RCC 7860 (cell line): ENCODE measurements at regions not wholly inside any gene's neighbourhood (a gene's known extent, or its start where the extent isn't known, plus 50 kb on each side); places are given as distances from the start of the nearest gene placed in this dataset.
A peak's percentile ranks its signal among the peaks of the same experiment; 100 is the strongest.

Experiments used
- DNase-seq: peaks from one replicate; pipeline ENCODE4 v3.0.0-alpha.2; 2015; ENCODE audit warnings: low spot score
- FAIRE-seq: peaks from 2 replicates; lab custom pipeline; 2012; peaks lifted over from hg19 to GRCh38; lab: Jason Lieb, UNC

DNA sequence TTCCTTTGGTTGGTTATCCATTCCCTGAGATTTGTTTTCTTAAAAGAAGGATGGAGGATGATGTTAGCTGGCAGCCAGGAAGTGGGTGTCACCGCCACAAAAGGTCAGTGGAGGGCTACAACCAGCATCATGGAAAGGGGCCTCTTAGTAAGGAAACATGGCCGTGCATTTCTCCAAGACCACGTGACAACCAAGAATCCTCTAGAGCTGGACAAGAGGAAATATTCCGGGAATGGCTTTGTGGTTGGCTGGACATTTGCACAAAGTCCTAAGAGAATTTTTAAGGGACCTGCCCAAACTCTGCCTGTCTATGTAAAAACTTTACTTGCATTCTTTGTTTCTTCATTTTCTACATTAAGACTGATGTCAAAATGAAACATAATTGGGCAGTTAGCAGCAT lies 399.9 kb upstream of the MARCKS start:
- FAIRE-seq (no peak), DNase-seq (peak; percentile 60)

DNA sequence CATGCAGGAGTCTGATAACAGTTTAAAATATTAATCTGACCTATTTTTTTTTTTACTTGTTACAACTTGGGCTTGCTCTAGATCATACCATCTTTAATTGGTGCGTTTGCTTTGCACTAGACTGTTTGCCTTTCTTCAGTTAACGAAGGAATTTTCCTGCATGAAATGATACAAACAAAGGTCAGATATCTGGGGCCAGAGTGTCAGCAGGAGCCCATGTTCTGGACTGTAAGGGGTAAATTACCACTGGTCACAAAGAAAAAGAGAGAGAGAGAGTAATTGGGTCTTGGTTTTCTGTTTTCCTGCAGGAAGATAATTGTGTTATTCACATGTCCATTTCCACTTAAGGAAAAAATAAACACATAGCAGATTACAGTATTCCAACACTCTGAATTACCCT lies 399.4 kb upstream of the MARCKS start:
- DNase-seq (no peak), FAIRE-seq (no peak)

DNA sequence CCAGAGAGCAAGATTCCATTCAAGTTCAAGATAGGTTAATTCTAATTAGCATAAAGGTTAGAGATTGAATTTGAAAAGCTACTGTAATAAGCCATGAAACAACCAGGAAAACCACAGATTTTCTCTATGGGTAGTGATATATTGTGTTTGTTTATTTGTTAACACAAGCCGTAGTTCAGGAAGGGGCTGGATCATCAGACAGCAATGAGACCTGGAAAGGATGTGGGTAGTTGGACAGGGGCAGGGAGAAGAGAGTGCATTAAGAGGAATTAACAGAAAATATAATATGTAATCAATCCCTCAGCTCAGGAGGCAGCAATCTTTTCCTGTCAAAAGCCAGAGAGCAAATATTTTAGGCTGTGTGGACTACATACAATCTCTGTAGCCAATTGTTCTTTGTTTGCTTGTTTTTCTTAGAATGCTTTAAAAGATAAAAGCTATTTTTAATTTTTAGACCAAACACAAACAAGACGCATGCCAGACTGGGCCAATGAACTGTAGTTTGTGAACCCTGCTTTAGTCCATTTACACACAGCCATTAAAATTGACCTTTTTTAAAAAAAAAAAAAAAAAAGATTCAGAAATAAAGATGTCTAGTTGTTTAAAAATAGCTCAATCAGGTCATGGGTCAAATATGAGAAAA lies 398.7 kb upstream of the MARCKS start:
- FAIRE-seq (no peak), DNase-seq (no peak)

DNA sequence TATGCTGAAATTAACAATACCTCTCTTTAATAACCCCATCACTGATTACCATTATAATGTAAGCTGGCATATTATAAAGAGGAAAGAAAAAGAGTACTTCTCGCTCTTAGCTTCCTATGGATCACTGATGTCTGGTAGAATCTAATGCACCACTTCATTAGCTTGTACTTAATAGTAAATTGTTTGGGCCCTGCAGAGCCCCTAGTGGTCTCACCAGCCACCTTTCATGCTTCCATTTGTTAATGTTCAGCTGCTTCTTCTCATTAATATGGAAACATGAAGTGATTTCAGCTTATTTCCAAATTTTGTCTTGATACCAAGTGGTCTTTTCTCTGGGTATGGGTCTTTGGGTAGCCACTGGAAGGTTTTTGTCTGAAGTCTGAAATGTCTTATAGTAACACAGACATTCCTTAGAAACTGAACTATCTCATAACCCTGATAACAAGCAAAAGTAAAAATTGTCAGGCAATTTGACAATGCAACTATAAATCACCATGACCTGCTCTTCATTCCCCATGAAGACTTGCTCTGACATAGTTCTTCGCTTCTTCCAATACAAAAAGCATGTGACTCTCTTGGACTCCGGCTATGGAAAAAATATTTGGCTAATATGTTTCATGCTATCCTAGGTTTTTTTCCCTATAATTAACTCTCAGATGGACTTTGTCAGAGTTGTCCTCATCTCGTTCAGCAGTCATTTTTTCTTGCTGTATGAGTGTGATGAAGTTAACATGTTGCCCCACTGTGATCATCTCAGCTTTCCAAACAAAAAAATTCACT lies 395.8 kb upstream of the MARCKS start:
- FAIRE-seq = no peak
- no peak for DNase-seq

DNA sequence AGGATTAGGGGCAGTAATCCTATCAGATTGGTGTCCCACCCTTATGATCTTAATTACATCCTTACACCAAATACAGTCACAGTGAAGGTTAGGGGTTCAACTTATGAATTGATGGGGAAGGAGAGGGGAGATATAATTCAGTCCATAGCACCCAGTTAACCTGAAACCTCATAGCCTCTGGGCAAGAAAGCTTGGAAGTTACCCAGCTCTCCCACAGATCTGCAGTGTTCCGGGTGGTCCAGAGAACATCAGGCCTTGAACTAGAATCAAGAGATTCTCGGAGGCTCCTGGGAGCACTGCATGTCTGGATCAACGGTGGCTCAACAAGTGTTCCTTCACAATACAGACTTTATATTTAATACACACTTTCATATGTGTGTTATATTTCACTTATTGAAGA lies 392.6 kb upstream of the MARCKS start:
- no peak for FAIRE-seq

DNA sequence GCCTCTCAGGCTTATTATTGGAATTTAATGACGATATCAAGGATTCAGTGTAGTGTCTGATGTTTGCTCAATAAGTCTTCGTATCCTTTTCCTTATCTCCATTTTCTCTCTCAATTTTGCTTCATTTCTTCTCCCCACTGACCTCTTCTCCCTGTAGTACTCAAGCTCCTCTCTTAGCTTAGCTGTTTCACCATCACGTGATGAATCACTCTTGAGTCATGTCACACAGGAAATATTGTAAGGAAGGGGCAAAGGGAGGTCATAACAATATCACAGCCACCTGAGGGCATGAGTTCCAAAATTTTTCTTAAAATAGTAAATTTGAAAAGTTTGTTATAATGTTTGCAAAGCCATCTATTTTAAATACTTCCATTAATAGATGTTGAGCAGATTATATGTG lies 392.2 kb upstream of the MARCKS start:
- peak; percentile 83 for FAIRE-seq
- DNase-seq = peak; percentile 64

More for the DNA sequence above, 392.6 kb upstream of the MARCKS start:
- no peak for DNase-seq

DNA sequence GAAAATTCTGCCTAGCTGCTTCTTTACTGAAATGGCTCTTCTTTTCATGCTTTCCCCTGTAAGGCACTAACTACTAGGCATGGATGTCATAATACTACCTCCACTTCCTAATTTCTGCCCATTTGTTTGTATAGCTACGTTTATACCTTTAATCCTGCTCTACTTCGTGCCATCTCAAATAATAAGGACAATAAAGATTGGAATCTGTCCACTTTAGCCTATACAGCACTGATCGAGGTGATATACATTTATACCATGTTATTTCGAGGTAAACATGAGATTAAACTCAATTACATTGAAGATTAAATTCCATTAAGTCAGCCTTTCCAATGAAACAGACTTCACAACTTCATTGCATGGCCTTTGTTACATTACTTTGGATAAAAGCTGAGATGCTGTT lies 390.6 kb upstream of the MARCKS start:
- no peak for FAIRE-seq

DNA sequence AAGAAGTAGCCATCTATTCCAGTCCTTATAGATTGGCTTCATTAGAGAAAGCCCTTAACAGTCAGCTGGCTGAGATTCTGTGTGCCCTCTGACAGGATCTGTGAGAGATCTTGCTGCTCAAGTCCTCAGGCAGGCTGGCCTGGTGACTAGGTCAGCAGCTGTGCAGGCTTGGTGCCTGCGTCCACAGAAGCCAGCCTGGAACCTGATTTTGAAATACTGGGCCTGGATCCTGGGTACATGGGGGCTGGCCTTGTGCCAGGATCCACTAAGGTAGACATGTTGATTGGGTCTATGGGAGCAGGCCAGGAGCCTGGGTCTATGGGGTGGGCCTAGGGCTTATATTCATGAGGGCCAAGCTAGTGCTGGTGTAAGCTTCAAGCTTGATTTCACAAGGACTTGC lies 381.8 kb upstream of the MARCKS start:
- no peak for DNase-seq
- no peak for FAIRE-seq

More for the DNA sequence above, 390.6 kb upstream of the MARCKS start:
- DNase-seq = no peak

DNA sequence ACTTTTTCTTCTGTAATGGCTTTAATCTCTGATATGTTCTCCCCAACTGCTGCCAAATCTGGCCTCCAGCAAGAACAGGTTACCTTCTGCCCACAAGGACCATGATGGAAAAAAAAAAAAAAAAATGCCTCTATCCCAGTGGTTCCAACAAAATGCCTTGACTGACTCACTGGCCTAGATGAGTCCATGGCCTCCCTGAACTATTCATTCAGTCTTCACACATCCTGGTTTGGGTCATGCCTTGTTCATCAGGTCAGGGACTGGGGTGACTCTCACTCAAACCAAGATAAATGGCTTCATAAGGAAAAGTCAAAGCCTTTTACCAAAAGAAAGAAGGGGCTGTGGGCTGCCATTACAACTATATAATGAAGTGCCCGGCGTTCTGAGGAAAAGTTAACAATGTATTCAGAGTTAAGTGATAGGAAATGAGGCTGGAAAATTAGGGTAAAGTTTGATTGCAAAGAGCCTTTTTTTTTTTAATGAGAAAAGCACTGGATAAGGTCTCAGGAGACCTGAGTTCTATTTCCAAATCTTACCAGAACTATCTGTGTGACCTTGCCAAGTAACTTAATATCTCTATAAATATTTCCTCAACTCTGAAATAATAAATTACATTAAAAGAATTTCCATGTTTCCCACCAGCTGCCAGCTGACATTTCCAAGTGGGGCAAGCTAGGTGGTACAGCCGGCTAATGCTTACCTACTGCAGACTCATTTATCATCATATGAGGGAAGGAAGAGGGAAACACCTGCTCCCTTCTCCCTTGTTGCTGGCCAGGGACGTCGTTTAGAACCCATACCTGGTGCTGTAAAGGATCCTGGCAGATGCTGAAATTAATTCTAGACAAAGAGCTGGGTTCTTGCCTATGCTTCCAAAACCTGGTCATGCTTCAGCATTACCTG lies 380.0 kb upstream of the MARCKS start:
- FAIRE-seq (peak; percentile 62), DNase-seq (peak; percentile 58)

DNA sequence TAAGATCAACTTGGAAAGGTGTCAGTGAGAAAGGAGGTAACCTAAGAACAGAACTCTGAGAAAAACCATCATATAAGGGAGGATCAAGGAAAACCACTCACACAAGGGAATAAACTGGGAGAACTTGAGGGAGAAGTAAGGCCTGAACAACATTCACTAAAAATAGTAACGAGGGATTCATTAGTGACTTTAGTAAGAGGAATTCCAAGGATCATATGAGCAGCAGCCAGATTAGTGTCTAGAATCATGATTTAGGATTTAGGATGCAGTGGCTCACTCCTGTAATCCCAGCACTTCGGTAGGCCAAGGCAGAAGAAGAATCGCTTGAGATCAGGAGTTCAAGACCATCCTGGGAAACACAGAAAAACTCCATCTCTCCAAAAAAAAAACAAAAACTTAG lies 376.5 kb upstream of the MARCKS start:
- no peak for FAIRE-seq

DNA sequence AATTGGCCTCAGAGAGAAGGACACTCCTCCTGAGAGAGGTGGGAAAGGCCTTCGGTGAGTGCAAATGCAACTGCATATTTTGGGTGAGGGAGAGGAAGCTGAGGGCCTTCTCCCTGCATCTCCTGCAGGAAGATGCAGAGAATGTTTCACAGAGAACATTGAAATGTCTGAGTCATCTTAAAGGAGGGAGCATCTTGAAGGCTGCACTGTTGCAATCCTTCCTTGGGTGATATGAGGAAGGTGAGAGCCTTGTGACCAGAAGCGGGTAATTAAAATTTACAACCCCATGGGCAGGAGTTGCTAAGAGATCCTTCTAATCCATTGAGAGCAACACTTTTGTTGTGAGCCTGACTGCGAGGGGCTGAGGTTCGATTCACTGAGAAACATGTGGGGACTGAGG lies 375.7 kb upstream of the MARCKS start:
- no peak for DNase-seq
- no peak for FAIRE-seq

More for the DNA sequence above, 376.5 kb upstream of the MARCKS start:
- DNase-seq = no peak

DNA sequence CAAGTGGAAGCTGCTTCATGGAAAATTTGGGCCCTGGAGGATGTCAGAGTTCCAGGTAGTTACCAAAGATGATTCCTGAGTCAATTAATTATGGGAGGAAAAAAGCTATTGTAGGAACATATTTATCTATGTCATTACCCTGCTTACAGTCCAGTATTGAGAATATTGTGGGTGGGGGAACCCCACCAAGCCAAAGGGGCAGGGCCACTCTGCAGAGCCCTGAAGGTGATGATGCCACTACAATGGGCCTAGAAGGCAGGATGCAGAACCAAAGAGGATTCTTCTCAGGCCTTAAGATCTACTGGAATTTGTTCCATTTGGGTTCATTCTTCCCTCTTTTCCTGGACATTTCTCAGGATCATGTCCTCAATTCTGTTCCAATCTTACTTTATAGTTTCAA lies 375.2 kb upstream of the MARCKS start:
- no peak for DNase-seq
- FAIRE-seq = no peak

DNA sequence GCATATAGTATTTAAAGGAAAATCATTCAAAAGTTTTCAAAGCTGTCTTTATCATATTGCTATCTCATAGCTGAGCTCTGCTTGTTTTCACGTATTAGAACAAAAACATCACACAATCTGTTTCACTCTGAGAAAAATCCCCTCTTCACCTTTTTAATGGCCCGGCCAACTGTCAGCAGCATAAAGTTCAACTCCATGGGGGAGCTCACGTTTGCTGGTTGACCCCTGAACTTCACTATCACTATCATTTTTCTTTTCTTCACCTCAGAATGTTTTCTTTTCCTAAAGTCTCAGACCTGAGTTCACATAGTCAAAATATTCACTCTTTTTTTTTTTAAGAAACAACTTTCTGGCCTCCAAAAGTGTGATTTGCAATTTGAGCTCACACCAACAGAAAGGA lies 374.4 kb upstream of the MARCKS start:
- FAIRE-seq (no peak), DNase-seq (no peak)

DNA sequence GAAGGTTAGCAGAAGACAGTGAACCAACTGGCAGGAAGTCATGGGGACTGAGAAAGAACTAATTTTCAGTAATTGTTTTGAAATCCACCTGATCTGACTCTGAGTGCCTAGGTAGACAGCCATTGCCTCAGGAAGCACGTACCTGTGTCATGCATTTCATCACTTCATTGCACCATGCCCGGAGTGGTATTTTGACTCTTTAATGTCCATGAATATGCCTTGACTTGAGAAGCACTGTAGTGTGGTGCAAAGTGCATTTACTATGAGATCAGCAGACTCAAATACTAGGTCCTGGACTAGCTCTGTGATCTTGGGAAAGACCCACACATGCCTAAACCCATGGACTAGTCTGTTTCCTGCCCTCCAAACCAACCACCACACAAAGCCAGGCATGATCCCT lies 370.9 kb upstream of the MARCKS start:
- no peak for FAIRE-seq
- no peak for DNase-seq

DNA sequence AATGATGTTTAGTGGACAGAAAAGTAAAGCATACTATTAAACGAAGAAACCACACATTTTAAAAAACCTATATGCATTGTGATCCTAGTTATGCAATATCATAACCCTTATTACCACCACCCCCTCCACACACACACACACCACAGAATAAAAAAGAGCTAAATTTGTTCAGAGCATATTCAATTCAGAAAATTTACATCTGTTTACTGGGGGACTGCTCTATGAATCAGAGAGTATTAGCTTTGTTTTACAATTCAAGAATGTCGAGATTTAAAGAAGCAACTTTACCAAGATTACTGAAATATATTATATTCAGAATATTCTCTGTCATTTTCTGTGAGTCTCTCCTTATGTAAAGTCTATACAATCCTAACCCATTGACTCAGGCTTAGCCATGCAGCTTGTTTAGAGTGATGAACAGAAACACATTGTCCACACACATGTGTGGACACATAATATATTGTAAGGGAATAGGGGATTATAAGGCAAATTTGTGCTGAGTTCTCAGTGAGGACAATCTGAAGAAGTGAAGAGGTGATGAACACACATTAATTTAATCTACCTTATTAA lies 369.6 kb upstream of the MARCKS start:
- no peak for FAIRE-seq
- DNase-seq = no peak

DNA sequence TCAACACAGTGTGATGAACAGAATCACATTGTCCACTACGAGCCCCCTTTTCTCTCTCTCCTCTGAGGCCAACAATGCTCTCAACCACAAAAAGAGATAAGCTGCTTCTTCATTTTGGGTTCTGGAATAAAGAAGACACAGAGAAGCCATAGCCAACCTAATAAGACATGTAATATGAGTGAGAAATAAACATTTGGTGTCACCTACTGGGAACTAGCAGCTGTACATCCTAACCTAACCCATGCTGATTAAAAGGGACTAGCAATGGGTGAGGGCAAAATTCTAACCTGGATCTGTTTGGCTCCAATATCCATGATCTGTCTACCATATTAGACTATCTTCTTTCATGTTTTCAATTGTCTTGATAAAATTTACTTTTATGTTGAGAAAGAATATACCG lies 369.1 kb upstream of the MARCKS start:
- FAIRE-seq (no peak), DNase-seq (no peak)

DNA sequence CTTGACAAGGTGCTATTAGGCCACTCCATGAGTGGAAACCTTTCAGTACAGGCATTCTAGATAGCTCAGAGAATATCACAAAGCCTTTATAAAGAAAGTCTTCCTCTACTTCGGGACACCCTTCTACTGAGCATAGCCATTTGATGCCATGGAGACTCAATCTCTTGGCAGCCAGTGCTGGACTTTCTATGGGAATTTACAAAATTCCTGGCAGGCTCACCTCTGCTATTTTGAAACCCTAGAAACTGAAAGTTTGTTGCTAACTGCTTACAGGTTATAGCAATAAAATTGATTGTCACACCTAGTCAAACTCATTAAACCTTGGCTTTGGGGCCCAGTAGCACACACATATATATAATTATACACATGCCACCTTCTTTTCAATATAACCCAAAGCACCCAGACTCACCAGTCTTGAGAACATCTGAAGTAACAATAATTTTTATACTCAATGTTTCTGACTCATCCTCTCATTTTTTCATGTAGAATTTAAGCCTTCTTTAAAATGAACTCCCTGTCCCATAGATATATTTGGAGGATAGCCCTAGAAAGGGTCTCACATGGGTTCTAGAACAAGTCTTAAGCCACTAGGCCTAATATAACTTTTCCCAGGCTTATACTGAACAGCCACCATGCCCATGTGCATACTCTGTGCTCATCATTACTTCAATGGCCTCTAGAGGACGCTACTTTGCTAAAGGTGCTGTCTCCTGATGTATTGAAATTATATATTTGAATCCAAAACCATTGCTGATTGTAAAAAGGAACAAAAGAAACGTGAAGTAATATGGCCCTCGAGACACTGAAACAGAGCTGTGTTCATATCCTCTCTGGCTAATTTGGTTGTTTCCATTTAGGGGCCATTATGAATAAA lies 368.1 kb upstream of the MARCKS start:
- FAIRE-seq = no peak

DNA sequence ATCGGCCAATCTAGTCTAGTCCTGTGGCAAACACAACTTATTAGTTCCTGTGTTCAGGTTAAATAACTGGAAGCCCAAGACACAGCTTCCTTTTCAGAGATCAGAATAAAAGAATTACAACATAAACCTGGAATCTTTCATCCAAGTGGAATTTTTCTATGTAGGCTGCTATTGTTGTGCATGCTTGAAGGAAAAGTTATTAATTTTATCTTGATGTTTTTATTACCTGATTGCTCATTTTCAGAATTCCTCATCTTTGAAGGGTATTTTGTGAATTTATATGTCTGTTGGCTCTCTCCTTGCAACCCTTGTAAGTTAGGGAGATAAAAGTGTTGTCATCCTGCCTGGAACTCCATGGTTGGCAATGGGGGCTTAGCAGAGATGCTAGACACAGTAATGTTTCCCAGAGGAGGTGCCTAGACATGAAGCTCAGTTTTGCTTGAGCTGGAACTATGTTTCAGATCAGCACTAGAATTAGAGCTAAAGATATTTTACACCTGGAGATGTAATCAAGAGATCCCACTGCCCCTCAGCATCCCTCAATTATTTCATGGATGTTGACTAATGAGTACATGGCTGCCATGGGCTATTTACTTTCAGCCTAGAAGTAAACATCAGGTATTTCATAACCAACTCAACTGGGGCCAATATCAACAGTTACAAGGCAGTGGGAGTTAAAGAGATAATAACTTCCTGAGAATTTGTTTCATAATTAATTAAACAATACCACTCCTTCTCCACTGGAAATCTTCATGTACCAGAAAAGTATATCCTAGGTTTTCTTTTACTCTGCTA lies 367.0 kb upstream of the MARCKS start:
- FAIRE-seq (no peak), DNase-seq (no peak)

More for the DNA sequence above, 368.1 kb upstream of the MARCKS start:
- DNase-seq = no peak

DNA sequence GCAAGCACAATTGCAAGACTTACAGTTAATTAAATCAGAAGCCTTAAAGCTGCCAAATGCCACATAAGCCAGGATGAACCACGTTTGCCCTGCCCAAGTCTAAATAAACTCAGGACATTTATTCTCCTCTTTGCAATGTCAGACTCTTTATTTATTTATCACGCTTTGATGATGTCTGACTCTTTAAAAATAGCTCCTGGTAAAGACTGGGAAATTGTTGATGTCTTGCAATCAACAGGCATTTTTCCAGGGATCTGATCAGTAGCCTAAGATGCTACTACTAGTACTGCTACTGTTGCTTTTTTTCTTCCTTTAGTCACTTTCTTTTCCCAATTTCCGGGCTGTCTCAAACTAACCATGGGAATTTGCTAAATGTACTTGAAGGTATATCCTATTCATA lies 365.8 kb upstream of the MARCKS start:
- no peak for FAIRE-seq
- DNase-seq = no peak
